HEK293 (cell line): ENCODE measurements at regions not wholly inside any gene's neighbourhood (a gene's known extent, or its start where the extent isn't known, plus 50 kb on each side); places are given as distances from the start of the nearest gene placed in this dataset.

ENCODE experiments used
- BCL11B ChIP-seq: fragments of 450-650 bp; formaldehyde crosslinking; IDR thresholded peaks from 2 replicates; pipeline ENCODE4 v1.5.1; 2016; ENCODE audit warnings: low read depth, missing biosample characterization, missing genetic modification characterization
- FEZF1 ChIP-seq: fragments of 450-650 bp; formaldehyde crosslinking; IDR thresholded peaks from 2 replicates; pipeline ENCODE4 v1.5.1; 2016; ENCODE audit warnings: missing biosample characterization, missing genetic modification characterization
- KLF1 ChIP-seq: fragments of 450-650 bp; formaldehyde crosslinking; IDR thresholded peaks from 2 replicates; pipeline ENCODE4 v1.5.1; 2016; ENCODE audit warnings: missing biosample characterization, missing genetic modification characterization
- KLF17 ChIP-seq: fragments of 450-650 bp; formaldehyde crosslinking; IDR thresholded peaks from 2 replicates; pipeline ENCODE4 v1.5.1; 2016; ENCODE audit warnings: missing biosample characterization, missing genetic modification characterization
- PRDM1 ChIP-seq: fragments of 450-650 bp; formaldehyde crosslinking; IDR thresholded peaks from 2 replicates; pipeline ENCODE4; 2016; ENCODE audit warnings: missing biosample characterization, missing genetic modification characterization
- SP2 ChIP-seq: fragments of 450-650 bp; formaldehyde crosslinking; IDR thresholded peaks from 2 replicates; pipeline ENCODE4 v1.5.1; 2016; ENCODE audit warnings: missing biosample characterization, missing genetic modification characterization
- ZBTB26 ChIP-seq: fragments of 450-650 bp; formaldehyde crosslinking; optimal IDR thresholded peaks from 2 replicates; pipeline ENCODE3; 2016; ENCODE audit warnings: missing biosample characterization, mild to moderate bottlenecking, missing genetic modification characterization
- ZBTB44 ChIP-seq: fragments of 450-650 bp; IDR thresholded peaks from 2 replicates; pipeline ENCODE4 v1.5.1; 2018; ENCODE audit warnings: missing biosample characterization, mild to moderate bottlenecking, missing genetic modification characterization
- ZEB2 ChIP-seq: fragments of 450-650 bp; formaldehyde crosslinking; IDR thresholded peaks from 2 replicates; pipeline ENCODE4 v1.5.1; 2016; ENCODE audit warnings: missing biosample characterization, missing genetic modification characterization
- ZFP37 ChIP-seq: fragments of 450-650 bp; formaldehyde crosslinking; IDR thresholded peaks from 2 replicates; pipeline ENCODE4 v1.5.1; 2016; ENCODE audit warnings: missing biosample characterization, missing genetic modification characterization
- ZNF112 ChIP-seq: fragments of 450-650 bp; formaldehyde crosslinking; IDR thresholded peaks from 2 replicates; pipeline ENCODE4 v1.5.0; 2017; ENCODE audit warnings: missing biosample characterization, missing genetic modification characterization
- ZNF114 ChIP-seq: fragments of 450-650 bp; formaldehyde crosslinking; IDR thresholded peaks from 2 replicates; pipeline ENCODE4 v1.5.0; 2017; ENCODE audit warnings: missing biosample characterization, missing genetic modification characterization
- ZNF2 ChIP-seq: fragments of 450-650 bp; formaldehyde crosslinking; IDR thresholded peaks from 2 replicates; pipeline ENCODE4 v1.5.1; 2016; ENCODE audit warnings: missing biosample characterization, missing genetic modification characterization
- ZNF23 ChIP-seq: fragments of 450-650 bp; formaldehyde crosslinking; IDR thresholded peaks from 2 replicates; pipeline ENCODE4 v1.5.1; 2016; ENCODE audit warnings: missing biosample characterization, missing genetic modification characterization, borderline replicate concordance
- ZNF26 ChIP-seq: fragments of 450-650 bp; formaldehyde crosslinking; IDR thresholded peaks from 2 replicates; pipeline ENCODE4 v1.5.1; 2016; ENCODE audit warnings: missing biosample characterization, missing genetic modification characterization
- ZNF274 ChIP-seq, 2 experiments: fragments of 200-500 bp in 1 of 2; fragments of 450-650 bp in 1 of 2; sonication (Bioruptor generic) in 1 of 2; formaldehyde crosslinking in 1 of 2; IDR thresholded peaks; 2 replicates each; pipeline versions ENCODE4 v1.5.1 to v1.6.1; 2014 to 2016; ENCODE audit warnings: borderline replicate concordance in 1 of 2, inconsistent platforms in 1 of 2, low read length in 1 of 2, missing biosample characterization in 1 of 2, missing genetic modification characterization in 1 of 2
- ZNF302 ChIP-seq: fragments of 450-650 bp; formaldehyde crosslinking; IDR thresholded peaks from 2 replicates; pipeline ENCODE4 v1.5.1; 2016; ENCODE audit warnings: missing biosample characterization, missing genetic modification characterization, low read depth
- ZNF404 ChIP-seq: fragments of 450-650 bp; formaldehyde crosslinking; IDR thresholded peaks from 2 replicates; pipeline ENCODE4 v1.5.1; 2017; ENCODE audit warnings: missing biosample characterization, missing genetic modification characterization
- ZNF488 ChIP-seq: fragments of 450-650 bp; formaldehyde crosslinking; IDR thresholded peaks from 2 replicates; pipeline ENCODE4 v1.5.1; 2016; ENCODE audit warnings: missing biosample characterization, missing genetic modification characterization
- ZNF560 ChIP-seq: fragments of 450-650 bp; formaldehyde crosslinking; IDR thresholded peaks from 2 replicates; pipeline ENCODE4 v1.5.1; 2017; ENCODE audit warnings: missing biosample characterization, missing genetic modification characterization, borderline replicate concordance
- ZNF561 ChIP-seq: fragments of 450-650 bp; IDR thresholded peaks from 2 replicates; pipeline ENCODE4 v1.5.1; 2018; ENCODE audit warnings: missing biosample characterization, missing genetic modification characterization, borderline replicate concordance
- ZNF623 ChIP-seq: fragments of 450-650 bp; formaldehyde crosslinking; IDR thresholded peaks from 2 replicates; pipeline ENCODE4 v1.5.1; 2016; ENCODE audit warnings: missing biosample characterization, missing genetic modification characterization
- ZNF645 ChIP-seq: fragments of 450-650 bp; formaldehyde crosslinking; IDR thresholded peaks from 2 replicates; pipeline ENCODE4; 2016; ENCODE audit warnings: missing biosample characterization, missing genetic modification characterization
- ZNF658 ChIP-seq: fragments of 450-650 bp; formaldehyde crosslinking; IDR thresholded peaks from 2 replicates; pipeline ENCODE4; 2016; ENCODE audit warnings: missing biosample characterization, missing genetic modification characterization
- ZNF660 ChIP-seq: fragments of 450-650 bp; IDR thresholded peaks from 2 replicates; pipeline ENCODE4 v1.5.1; 2018; ENCODE audit warnings: missing biosample characterization, mild to moderate bottlenecking, missing genetic modification characterization
- ZNF791 ChIP-seq: fragments of 450-650 bp; formaldehyde crosslinking; IDR thresholded peaks from 2 replicates; pipeline ENCODE4 v1.5.1; 2016; ENCODE audit warnings: missing biosample characterization, missing genetic modification characterization
- TF ChIP-seq, protein P1 (sequence below): fragments of 450-650 bp; formaldehyde crosslinking; IDR thresholded peaks from 2 replicates; pipeline ENCODE4 v1.5.1; 2016; ENCODE audit warnings: missing biosample characterization, missing genetic modification characterization, borderline replicate concordance
- TF ChIP-seq, protein P2 (sequence below): fragments of 450-650 bp; formaldehyde crosslinking; IDR thresholded peaks from 2 replicates; pipeline ENCODE4 v1.5.1; 2017; ENCODE audit warnings: missing biosample characterization, missing genetic modification characterization

DNA sequence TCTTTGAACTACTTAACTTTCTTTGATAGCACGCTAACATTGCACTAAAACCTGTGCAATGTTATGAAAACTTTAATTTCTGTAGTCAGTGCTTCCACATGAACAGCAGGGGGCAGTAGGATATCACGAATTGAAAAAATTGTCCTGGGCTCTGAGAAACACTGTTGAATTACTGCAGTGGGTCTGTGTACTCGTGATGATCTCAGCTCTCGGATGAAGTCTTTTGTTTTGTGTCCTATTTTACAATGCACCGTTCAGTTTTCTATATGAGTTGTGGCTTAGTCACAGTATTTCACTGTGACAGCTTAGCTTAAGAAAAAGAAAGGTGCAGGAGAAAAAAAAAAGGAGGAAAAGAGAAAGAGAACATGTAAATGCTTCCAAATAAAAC lies 141.3 kb upstream of the CCDC54 start (continued):
- no peak; the same call in 1 of the 2 replicates for TF ChIP-seq ZFP37
- TF ChIP-seq ZNF660 (tag by site-specific recombination): 0 out of 2 replicates have a peak, but pooled peaks have one; percentile 81
- no peak for TF ChIP-seq ZNF404 (tag by site-specific recombination)
- no peak for TF ChIP-seq ZNF645
- TF ChIP-seq ZNF23 (tag by site-specific recombination): no peak
- no peak for TF ChIP-seq ZNF658 (tag by site-specific recombination)
- TF ChIP-seq ZNF302: no peak
- TF ChIP-seq ZNF560 (tag by site-specific recombination): no peak
- TF ChIP-seq ZNF2 (tag by site-specific recombination): 0 out of 2 replicates have a peak, but pooled peaks have one; percentile 32
- TF ChIP-seq ZNF623 (tag by site-specific recombination): no peak
- no peak for TF ChIP-seq ZNF112 (tag by site-specific recombination)
- no peak for TF ChIP-seq KLF17 (tag by site-specific recombination)
- TF ChIP-seq PRDM1 (tag by site-specific recombination): peak; percentile 74
- no peak for TF ChIP-seq ZNF274 (IDR thresholded peaks at IDR 0.05; ENCODE audit: low read length)
- TF ChIP-seq ZNF274 (tag by site-specific recombination; IDR thresholded peaks at IDR 0.05; ENCODE audit: borderline replicate concordance): no peak
- TF ChIP-seq ZNF791 (tag by site-specific recombination): no peak
- TF ChIP-seq ZNF488: no peak
- TF ChIP-seq ZNF114 (tag by site-specific recombination): no peak
- TF ChIP-seq ZEB2 (tag by site-specific recombination): peak; percentile 68
- no peak for TF ChIP-seq BCL11B (tag by site-specific recombination)
- TF ChIP-seq FEZF1 (tag by site-specific recombination): no peak
- no peak for TF ChIP-seq KLF1
- no peak for TF ChIP-seq ZNF26 (tag by site-specific recombination)
- TF ChIP-seq, protein P1, sequence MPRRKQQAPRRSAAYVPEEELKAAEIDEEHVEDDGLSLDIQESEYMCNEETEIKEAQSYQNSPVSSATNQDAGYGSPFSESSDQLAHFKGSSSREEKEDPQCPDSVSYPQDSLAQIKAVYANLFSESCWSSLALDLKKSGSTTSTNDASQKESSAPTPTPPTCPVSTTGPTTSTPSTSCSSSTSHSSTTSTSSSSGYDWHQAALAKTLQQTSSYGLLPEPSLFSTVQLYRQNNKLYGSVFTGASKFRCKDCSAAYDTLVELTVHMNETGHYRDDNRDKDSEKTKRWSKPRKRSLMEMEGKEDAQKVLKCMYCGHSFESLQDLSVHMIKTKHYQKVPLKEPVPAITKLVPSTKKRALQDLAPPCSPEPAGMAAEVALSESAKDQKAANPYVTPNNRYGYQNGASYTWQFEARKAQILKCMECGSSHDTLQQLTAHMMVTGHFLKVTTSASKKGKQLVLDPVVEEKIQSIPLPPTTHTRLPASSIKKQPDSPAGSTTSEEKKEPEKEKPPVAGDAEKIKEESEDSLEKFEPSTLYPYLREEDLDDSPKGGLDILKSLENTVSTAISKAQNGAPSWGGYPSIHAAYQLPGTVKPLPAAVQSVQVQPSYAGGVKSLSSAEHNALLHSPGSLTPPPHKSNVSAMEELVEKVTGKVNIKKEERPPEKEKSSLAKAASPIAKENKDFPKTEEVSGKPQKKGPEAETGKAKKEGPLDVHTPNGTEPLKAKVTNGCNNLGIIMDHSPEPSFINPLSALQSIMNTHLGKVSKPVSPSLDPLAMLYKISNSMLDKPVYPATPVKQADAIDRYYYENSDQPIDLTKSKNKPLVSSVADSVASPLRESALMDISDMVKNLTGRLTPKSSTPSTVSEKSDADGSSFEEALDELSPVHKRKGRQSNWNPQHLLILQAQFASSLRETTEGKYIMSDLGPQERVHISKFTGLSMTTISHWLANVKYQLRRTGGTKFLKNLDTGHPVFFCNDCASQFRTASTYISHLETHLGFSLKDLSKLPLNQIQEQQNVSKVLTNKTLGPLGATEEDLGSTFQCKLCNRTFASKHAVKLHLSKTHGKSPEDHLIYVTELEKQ (tag by site-specific recombination): no peak
- no peak for TF ChIP-seq ZNF561 (tag by site-specific recombination)
- 0 out of 2 replicates have a peak, but pooled peaks have one; percentile 30 for TF ChIP-seq ZBTB44 (tag by site-specific recombination)
- no peak for TF ChIP-seq SP2
- TF ChIP-seq, protein P2, sequence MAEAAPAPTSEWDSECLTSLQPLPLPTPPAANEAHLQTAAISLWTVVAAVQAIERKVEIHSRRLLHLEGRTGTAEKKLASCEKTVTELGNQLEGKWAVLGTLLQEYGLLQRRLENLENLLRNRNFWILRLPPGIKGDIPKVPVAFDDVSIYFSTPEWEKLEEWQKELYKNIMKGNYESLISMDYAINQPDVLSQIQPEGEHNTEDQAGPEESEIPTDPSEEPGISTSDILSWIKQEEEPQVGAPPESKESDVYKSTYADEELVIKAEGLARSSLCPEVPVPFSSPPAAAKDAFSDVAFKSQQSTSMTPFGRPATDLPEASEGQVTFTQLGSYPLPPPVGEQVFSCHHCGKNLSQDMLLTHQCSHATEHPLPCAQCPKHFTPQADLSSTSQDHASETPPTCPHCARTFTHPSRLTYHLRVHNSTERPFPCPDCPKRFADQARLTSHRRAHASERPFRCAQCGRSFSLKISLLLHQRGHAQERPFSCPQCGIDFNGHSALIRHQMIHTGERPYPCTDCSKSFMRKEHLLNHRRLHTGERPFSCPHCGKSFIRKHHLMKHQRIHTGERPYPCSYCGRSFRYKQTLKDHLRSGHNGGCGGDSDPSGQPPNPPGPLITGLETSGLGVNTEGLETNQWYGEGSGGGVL (tag by site-specific recombination): no peak
- TF ChIP-seq ZBTB26 (tag by site-specific recombination): no peak
